KMS-11 (cell line): ENCODE measurements at regions not wholly inside any gene's neighbourhood (a gene's known extent, or its start where the extent isn't known, plus 50 kb on each side); places are given as distances from the start of the nearest gene placed in this dataset.

Source experiments
- H2AFZ ChIP-seq: fragments of 200-600 bp; sonication (generic); 2 replicates; pipeline ENCODE4 v1.6.1; 2016; ENCODE audit warnings: antibody characterized with exemption, mixed run types, low read depth
- H3K27ac ChIP-seq: fragments of 200-600 bp; sonication (generic); 2 replicates; pipeline ENCODE4 v1.6.1; 2016; ENCODE audit warnings: mild to moderate bottlenecking, mixed run types
- H3K27me3 ChIP-seq: fragments of 200-600 bp; sonication (generic); 2 replicates; pipeline ENCODE4 v1.6.1; 2017; ENCODE audit warnings: mild to moderate bottlenecking, low read depth, mixed run types, moderate library complexity; ENCODE audit not compliant: insufficient read depth
- H3K36me3 ChIP-seq: fragments of 200-600 bp; sonication (generic); 2 replicates; pipeline ENCODE4 v1.6.1; 2017; ENCODE audit warnings: mild to moderate bottlenecking, mixed run types; ENCODE audit not compliant: insufficient read depth
- H3K4me1 ChIP-seq: fragments of 200-600 bp; sonication (generic); 2 replicates; pipeline ENCODE4 v1.6.1; 2016; ENCODE audit warnings: mild to moderate bottlenecking, low read depth, mixed run types; ENCODE audit not compliant: poor library complexity, severe bottlenecking
- H3K4me2 ChIP-seq: fragments of 200-600 bp; sonication (generic); 2 replicates; pipeline ENCODE4 v1.7.0; 2016; ENCODE audit warnings: mild to moderate bottlenecking, mixed run types
- H3K4me3 ChIP-seq: fragments of 200-600 bp; sonication (generic); IDR thresholded peaks from 2 replicates; pipeline ENCODE4 v1.6.1; 2017; ENCODE audit warnings: low read depth, low read length, mixed read lengths; ENCODE audit not compliant: insufficient read depth
- H3K79me2 ChIP-seq: fragments of 200-600 bp; sonication (generic); 2 replicates; pipeline ENCODE4 v1.6.1; 2016; ENCODE audit warnings: low read depth, mixed run types; ENCODE audit not compliant: insufficient read depth
- H3K9ac ChIP-seq: fragments of 200-600 bp; sonication (generic); 2 replicates; pipeline ENCODE4 v1.6.1; 2016; ENCODE audit warnings: mild to moderate bottlenecking, mixed run types
- H4K20me1 ChIP-seq: fragments of 200-600 bp; sonication (generic); 2 replicates; pipeline ENCODE4 v1.6.1; 2016; ENCODE audit warnings: mild to moderate bottlenecking, mixed run types; ENCODE audit not compliant: insufficient read depth
- TF ChIP-seq, protein P1 (sequence below): fragments of 200-600 bp; sonication (generic); conservative IDR thresholded peaks from 2 replicates; pipeline ENCODE4 v1.6.1; 2017; ENCODE audit warnings: low read depth, mild to moderate bottlenecking, antibody characterized with exemption, low read length, moderate library complexity, mixed read lengths

GRCh38 chr19:30791088-30791487 is 418.9 kb downstream of the ZNF536 start:
- Histone ChIP-seq H3K79me2 (no peaks in the 10 kb centered on the region), H4K20me1 (no peaks in the 10 kb centered on the region), H3K4me2 (no peak overlapping the region), H3K9ac (no peak overlapping the region), H3K4me1 (no peaks in the 10 kb centered on the region), H3K4me3 (no peak overlapping the region), H3K27ac (no peak overlapping the region), H3K36me3 (no peaks in the 10 kb centered on the region), H3K27me3 (no peaks in the 10 kb centered on the region), H2AFZ (no peak overlapping the region)
- TF ChIP-seq, protein P1, sequence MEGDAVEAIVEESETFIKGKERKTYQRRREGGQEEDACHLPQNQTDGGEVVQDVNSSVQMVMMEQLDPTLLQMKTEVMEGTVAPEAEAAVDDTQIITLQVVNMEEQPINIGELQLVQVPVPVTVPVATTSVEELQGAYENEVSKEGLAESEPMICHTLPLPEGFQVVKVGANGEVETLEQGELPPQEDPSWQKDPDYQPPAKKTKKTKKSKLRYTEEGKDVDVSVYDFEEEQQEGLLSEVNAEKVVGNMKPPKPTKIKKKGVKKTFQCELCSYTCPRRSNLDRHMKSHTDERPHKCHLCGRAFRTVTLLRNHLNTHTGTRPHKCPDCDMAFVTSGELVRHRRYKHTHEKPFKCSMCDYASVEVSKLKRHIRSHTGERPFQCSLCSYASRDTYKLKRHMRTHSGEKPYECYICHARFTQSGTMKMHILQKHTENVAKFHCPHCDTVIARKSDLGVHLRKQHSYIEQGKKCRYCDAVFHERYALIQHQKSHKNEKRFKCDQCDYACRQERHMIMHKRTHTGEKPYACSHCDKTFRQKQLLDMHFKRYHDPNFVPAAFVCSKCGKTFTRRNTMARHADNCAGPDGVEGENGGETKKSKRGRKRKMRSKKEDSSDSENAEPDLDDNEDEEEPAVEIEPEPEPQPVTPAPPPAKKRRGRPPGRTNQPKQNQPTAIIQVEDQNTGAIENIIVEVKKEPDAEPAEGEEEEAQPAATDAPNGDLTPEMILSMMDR, result no peak

- TF ChIP-seq, protein P1, result no peak
- Histone ChIP-seq H3K4me3 (no peak overlapping the region), H3K4me2 (no peak overlapping the region), H3K79me2 (no peaks in the 10 kb centered on the region), H3K9ac (no peak overlapping the region), H3K4me1 (no peaks in the 10 kb centered on the region), H2AFZ (no peak overlapping the region), H3K36me3 (no peaks in the 10 kb centered on the region), H4K20me1 (no peaks in the 10 kb centered on the region), H3K27me3 (no peaks in the 10 kb centered on the region), H3K27ac (no peak overlapping the region)
These were observed 418.0 kb downstream of the ZNF536 start for GRCh38 chr19:30790056-30790680.

DNA sequence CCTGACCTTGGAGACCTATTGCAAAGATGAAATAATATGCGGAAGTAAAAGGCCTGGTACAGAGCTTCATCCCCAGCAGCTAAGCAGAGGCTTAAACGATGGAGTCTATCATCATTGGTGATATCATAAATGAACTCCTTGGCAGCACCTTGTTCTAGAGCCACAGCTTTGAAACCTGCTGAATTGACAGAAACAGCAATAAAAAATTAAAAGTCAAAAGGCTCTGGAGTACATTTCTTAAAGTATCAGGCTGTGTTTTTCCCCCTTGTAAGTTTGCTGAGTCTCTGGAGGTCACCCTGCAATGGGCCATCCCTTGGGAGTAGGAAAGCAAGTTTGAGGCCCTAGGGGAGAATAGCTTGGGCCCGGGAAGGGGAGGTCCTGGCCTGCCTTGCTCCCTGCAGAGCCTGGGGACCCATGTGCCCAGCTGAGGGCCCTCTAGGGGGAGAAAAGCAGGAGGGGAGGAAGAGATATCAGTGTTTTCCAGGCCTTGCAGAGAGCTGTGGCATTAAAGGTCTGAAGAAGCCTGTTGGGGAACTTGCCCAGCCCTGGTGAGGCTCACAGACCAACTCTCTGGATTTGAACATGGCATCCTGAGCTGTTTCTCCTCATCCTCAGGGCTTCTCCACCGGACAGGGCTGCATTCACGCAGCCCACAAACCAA is 416.1 kb downstream of the ZNF536 start:
- Histone ChIP-seq H3K27me3 (no peaks in the 10 kb centered on the region), H3K4me2 (no peak overlapping the region), H3K36me3 (no peaks in the 10 kb centered on the region), H3K4me1 (no peaks in the 10 kb centered on the region), H3K27ac (no peak overlapping the region), H3K9ac (no peak overlapping the region), H3K4me3 (no peak overlapping the region), H3K79me2 (no peaks in the 10 kb centered on the region), H2AFZ (no peak overlapping the region), H4K20me1 (no peaks in the 10 kb centered on the region)
- TF ChIP-seq, protein P1, result no peak

DNA sequence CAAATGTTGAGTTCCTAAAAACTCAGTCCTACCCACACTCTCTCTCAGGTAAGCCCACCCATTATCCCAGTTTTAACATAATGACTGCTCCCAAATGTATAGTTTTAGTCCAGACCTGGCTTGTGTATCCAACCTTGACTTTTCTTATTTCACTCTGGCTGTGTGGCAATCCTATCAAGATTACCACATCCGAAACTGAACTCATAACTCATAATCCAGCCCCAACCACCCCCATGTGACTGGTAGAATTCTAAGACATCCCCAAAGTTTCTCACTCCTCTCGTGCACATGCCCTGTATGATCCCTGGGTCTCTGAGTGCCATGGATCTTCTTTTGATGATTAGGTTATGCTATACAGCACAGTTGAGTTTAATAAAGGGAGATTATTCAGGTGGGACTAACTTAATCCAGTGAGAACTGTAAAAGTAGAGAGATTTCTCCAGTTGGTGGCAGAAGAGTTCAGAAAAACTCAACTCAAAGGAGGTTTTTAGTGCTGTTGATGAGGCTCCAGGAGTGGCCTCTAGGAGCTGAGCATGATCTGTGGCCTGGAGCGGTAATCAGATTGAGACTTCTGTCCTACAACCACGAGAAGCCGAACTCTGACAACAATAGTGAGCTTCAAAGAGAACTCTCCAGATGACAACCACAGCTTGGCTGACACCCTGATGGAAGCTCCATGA is 413.4 kb downstream of the ZNF536 start:
- Histone ChIP-seq H2AFZ (no peak overlapping the region), H3K79me2 (no peaks in the 10 kb centered on the region), H3K4me2 (no peak overlapping the region), H4K20me1 (no peaks in the 10 kb centered on the region), H3K27ac (no peak overlapping the region), H3K36me3 (no peaks in the 10 kb centered on the region), H3K9ac (no peak overlapping the region), H3K27me3 (no peaks in the 10 kb centered on the region), H3K4me1 (no peaks in the 10 kb centered on the region), H3K4me3 (no peak overlapping the region)
- TF ChIP-seq, protein P1, result no peak
